K562 (cell line): ENCODE measurements at regions not wholly inside any gene's neighbourhood (a gene's known extent, or its start where the extent isn't known, plus 50 kb on each side); places are given as distances from the start of the nearest gene placed in this dataset.

ENCODE experiments used
- ATAC-seq: fragments of 200-7000 bp; cut with Tn5 transposase; 3 replicates; pipeline ENCODE4 v1.9.1; 2020; ENCODE audit warnings: moderate library complexity
- BruUV-seq: library from RNA; stranded (reverse); fragments of 400-500 nt; replicated peaks from 2 replicates; lab custom pipeline; 2021; lab: Mats Ljungman, UMichigan
- CTCF ChIA-PET: fragments of 300-600 bp; formaldehyde crosslinking; extraction: SDS; loops from one replicate; lab custom pipeline; 2021; ENCODE audit warnings: low intra/inter-chr PET ratio; lab: Yijun Ruan, JAX
- POLR2A ChIA-PET: fragments of 300-600, 350-650 bp; sonication (Branson Sonifier 250); formaldehyde crosslinking; extraction: SDS; loops from one replicate; lab custom pipeline; 2021; ENCODE audit warnings: antibody characterized with exemption, inconsistent platforms; lab: Yijun Ruan, JAX
- DNase-seq, 4 experiments: peaks; one replicate each; pipeline versions ENCODE4 v3.0.0 to v3.0.0-alpha.2; 2011 to 2018; ENCODE audit warnings: low spot score in 3 of 4, mixed read lengths in 3 of 4; ENCODE audit errors: extremely low read depth in 1 of 4
- FAIRE-seq: peaks from 2 replicates; lab custom pipeline; 2011; peaks lifted over from hg19 to GRCh38; lab: Jason Lieb, UNC
- H2AFZ ChIP-seq: 2 replicates; pipeline ENCODE4 v1.6.0; 2011; ENCODE audit warnings: low read depth, low read length, control low read depth, inconsistent platforms
- H3K27ac ChIP-seq: fragments of 200-600 bp; 3 replicates; pipeline ENCODE4 v1.8.0; 2011; ENCODE audit warnings: low read depth, mild to moderate bottlenecking, control low read depth, inconsistent platforms, low read length, moderate library complexity, mixed read lengths; ENCODE audit errors: extremely low read depth
- H3K27me3 ChIP-seq, 2 experiments: fragments of 300-600 bp in 1 of 2; 2 replicates in 1 of 2; 3 replicates in 1 of 2; pipeline versions ENCODE4 v1.6.0 to v1.8.0; 2011; ENCODE audit warnings: inconsistent platforms in 2 of 2, low read length in 2 of 2, mild to moderate bottlenecking in 1 of 2, mixed read lengths in 1 of 2, moderate library complexity in 1 of 2; ENCODE audit not compliant: control insufficient read depth in 2 of 2, insufficient read depth in 2 of 2
- H3K36me3 ChIP-seq: fragments of 300-600 bp; 3 replicates; pipeline ENCODE4 v1.8.0; 2011; ENCODE audit warnings: mild to moderate bottlenecking, low read length, inconsistent platforms; ENCODE audit not compliant: control insufficient read depth, insufficient read depth
- H3K4me1 ChIP-seq, 2 experiments: fragments of 200-600 bp in 1 of 2; replicated peaks in 1 of 2; 2 replicates in 1 of 2; 3 replicates in 1 of 2; pipeline versions ENCODE4 v1.5.1 to v1.8.0; 2011; ENCODE audit warnings: inconsistent platforms in 2 of 2, low read length in 2 of 2, mild to moderate bottlenecking in 1 of 2, mixed read lengths in 1 of 2, moderate library complexity in 1 of 2; ENCODE audit not compliant: control insufficient read depth in 2 of 2, insufficient read depth in 2 of 2
- H3K4me2 ChIP-seq: 2 replicates; pipeline ENCODE4 v1.6.1; 2011; ENCODE audit warnings: low read length, control low read depth, inconsistent platforms, mixed read lengths; ENCODE audit not compliant: insufficient read depth
- H3K4me3 ChIP-seq: fragments of 200-600 bp; sonication (generic), shearing (Covaris generic); 2 replicates; pipeline ENCODE4 v1.5.1; 2016; ENCODE audit warnings: control low read depth, inconsistent platforms
- H3K79me2 ChIP-seq: fragments of 200-600 bp; 3 replicates; pipeline ENCODE4 v1.8.0; 2011; ENCODE audit warnings: low read length, inconsistent platforms; ENCODE audit not compliant: control insufficient read depth, insufficient read depth
- H3K9ac ChIP-seq, 2 experiments: 2 replicates each; pipeline versions ENCODE4 v1.6.0 to v1.6.1; 2011; ENCODE audit warnings: low read depth in 2 of 2, low read length in 2 of 2, control low read depth in 1 of 2, inconsistent platforms in 1 of 2, mild to moderate bottlenecking in 1 of 2, mixed read lengths in 1 of 2; ENCODE audit not compliant: insufficient read depth in 1 of 2
- H3K9me1 ChIP-seq: one replicate; pipeline ENCODE4 v1.6.0; 2011; ENCODE audit warnings: inconsistent platforms, mild to moderate bottlenecking, low read length, moderate library complexity; ENCODE audit not compliant: control insufficient read depth, insufficient read depth
- H3K9me3 ChIP-seq: replicated peaks from 2 replicates; pipeline ENCODE4 v1.5.1; 2011; ENCODE audit warnings: low read depth, low read length, inconsistent platforms; ENCODE audit not compliant: control insufficient read depth, insufficient read depth
- H4K20me1 ChIP-seq: replicated peaks from 2 replicates; pipeline ENCODE4 v1.6.1; 2011; ENCODE audit warnings: low read length, inconsistent platforms, mixed read lengths; ENCODE audit not compliant: control insufficient read depth, insufficient read depth
- GTF2F1 ChIP-seq: IDR thresholded peaks from 2 replicates; pipeline ENCODE4 v1.6.1; 2011; ENCODE audit warnings: low read depth, low read length, improper control_type of control experiment
- HLTF ChIP-seq: fragments of 450-650 bp; IDR thresholded peaks from 2 replicates; pipeline ENCODE4 v1.6.1; 2016
- POLR2B ChIP-seq: fragments of 450-650 bp; IDR thresholded peaks from 2 replicates; pipeline ENCODE4 v1.6.1; 2018; ENCODE audit warnings: low read depth; ENCODE audit not compliant: partially characterized antibody
- RBM39 ChIP-seq: fragments of 200-400 bp; formaldehyde crosslinking; optimal IDR thresholded peaks from 2 replicates; pipeline ENCODE3; 2018; ENCODE audit warnings: low read depth, low read length
- SOX6 ChIP-seq: fragments of 450-650 bp; IDR thresholded peaks from 2 replicates; pipeline ENCODE4 v1.6.1; 2014; ENCODE audit warnings: mild to moderate bottlenecking
- XRCC4 ChIP-seq: IDR thresholded peaks from one replicate; pipeline ENCODE4 v1.6.1; 2011; ENCODE audit not compliant: insufficient read depth, insufficient read length; ENCODE audit errors: extremely low read depth
- ZNF212 ChIP-seq: fragments of 450-650 bp; formaldehyde crosslinking; IDR thresholded peaks from 2 replicates; pipeline ENCODE4 v1.4.0; 2020; ENCODE audit warnings: mild to moderate bottlenecking
- ZNF217 ChIP-seq: sonication (generic); formaldehyde crosslinking; IDR thresholded peaks from 2 replicates; pipeline ENCODE4 v1.8.0; 2022; ENCODE audit warnings: mild to moderate bottlenecking, missing genetic modification reagents
- ZNF696 ChIP-seq: fragments of 250-450 bp; sonication (Bioruptor Pico); conservative IDR thresholded peaks from 2 replicates; pipeline ENCODE4 v1.4.0; 2020; ENCODE audit warnings: mild to moderate bottlenecking, moderate library complexity
- ZSCAN32 ChIP-seq: fragments of 450-650 bp; formaldehyde crosslinking; IDR thresholded peaks from 2 replicates; pipeline ENCODE4 v1.4.0; 2020; ENCODE audit warnings: mild to moderate bottlenecking, moderate library complexity
- WGBS: fragments of 100-300 bp; shearing (Covaris generic); methylation state at CpG from one replicate; pipeline ENCODE4 v1.1.6; 2016; ENCODE audit warnings: low coverage, mixed read lengths; ENCODE audit not compliant: insufficient coverage; ENCODE audit errors: missing lambda C conversion rate; 5-methylcytosine and 5-hydroxymethylcytosine counted together
- in situ Hi-C: fragments of 300-500 bp; cut with MboI; formaldehyde crosslinking; loops from 4 replicates; pipeline ENCODE4 v1.15.0; 2018; ENCODE audit warnings: inconsistent platforms, mixed read lengths
- intact Hi-C: fragments of 100-400 bp; cut with micrococcal nuclease; formaldehyde crosslinking; loops from 2 replicates; pipeline ENCODE4 v1.14.2; 2022
- TF ChIP-seq, protein P1 (sequence below), 2 experiments: IDR thresholded peaks; 2 replicates each; pipeline ENCODE4 v1.6.1; 2011; ENCODE audit warnings: borderline replicate concordance in 1 of 2, control low read depth in 1 of 2, low read depth in 1 of 2, low read length in 1 of 2, mild to moderate bottlenecking in 1 of 2, mixed read lengths in 1 of 2, moderate library complexity in 1 of 2; ENCODE audit not compliant: insufficient read depth in 1 of 2, insufficient read length in 1 of 2, poor library complexity in 1 of 2, severe bottlenecking in 1 of 2; ENCODE audit errors: extremely low read depth in 1 of 2
- TF ChIP-seq, protein P2 (sequence below): fragments of 450-650 bp; IDR thresholded peaks from 2 replicates; pipeline ENCODE4 v1.6.1; 2016
- TF ChIP-seq, protein P3 (sequence below): fragments of 450-650 bp; IDR thresholded peaks from 2 replicates; pipeline ENCODE4 v1.7.1; 2018; ENCODE audit warnings: mild to moderate bottlenecking, low read depth; ENCODE audit not compliant: partially characterized antibody

DNA sequence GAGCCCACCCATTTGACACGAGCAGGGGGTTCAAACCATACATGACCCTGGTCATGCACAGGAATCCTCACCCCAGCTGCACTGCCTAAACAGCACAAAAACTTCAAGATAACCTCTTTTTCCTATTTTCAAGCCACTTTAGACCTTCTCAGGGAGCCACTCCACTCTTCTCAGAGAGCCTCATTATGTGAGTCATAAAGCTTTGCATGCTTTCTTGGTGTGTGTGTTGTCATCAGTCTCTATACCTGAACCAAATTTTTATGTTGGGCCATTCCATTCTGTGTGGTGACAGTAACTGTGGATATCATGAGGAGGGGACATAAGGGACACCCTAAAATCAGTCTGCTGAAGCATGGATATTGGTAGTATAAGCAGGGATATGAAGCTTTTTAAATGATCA lies 769.5 kb upstream of the API5 start:
- intact Hi-C loops (no loop called here), in situ Hi-C loops (no loop called here)
- no peak for FAIRE-seq
- DNase-seq: no peak
- H3K4me2 ChIP-seq: no peak overlapping the region
- no peaks in the 10 kb centered on the region for H4K20me1 ChIP-seq
- no peak overlapping the region for H3K4me3 ChIP-seq
- H3K79me2 ChIP-seq: no peaks in the 10 kb centered on the region
- no peak overlapping the region for H2AFZ ChIP-seq
- 0% methylated on average over 1 of the region's 1 CpG for WGBS
- H3K9me1 ChIP-seq: no peaks in the 10 kb centered on the region
- no TSS peak for BruUV-seq
- TF ChIP-seq, protein P1, sequence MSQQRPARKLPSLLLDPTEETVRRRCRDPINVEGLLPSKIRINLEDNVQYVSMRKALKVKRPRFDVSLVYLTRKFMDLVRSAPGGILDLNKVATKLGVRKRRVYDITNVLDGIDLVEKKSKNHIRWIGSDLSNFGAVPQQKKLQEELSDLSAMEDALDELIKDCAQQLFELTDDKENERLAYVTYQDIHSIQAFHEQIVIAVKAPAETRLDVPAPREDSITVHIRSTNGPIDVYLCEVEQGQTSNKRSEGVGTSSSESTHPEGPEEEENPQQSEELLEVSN (IDR thresholded peaks at IDR 0.05; ENCODE audit: borderline replicate concordance in 1 of 2, extremely low read depth in 1 of 2, insufficient read depth in 1 of 2, insufficient read length in 1 of 2, low read depth in 1 of 2, low read length in 1 of 2, poor library complexity in 1 of 2, severe bottlenecking in 1 of 2): no peak
- no peak for TF ChIP-seq ZSCAN32 (CRISPR knock-in tag)
- TF ChIP-seq POLR2B: no peak
- no peak for TF ChIP-seq HLTF
- no peak for TF ChIP-seq RBM39
- TF ChIP-seq XRCC4: no peak
- TF ChIP-seq, protein P2, sequence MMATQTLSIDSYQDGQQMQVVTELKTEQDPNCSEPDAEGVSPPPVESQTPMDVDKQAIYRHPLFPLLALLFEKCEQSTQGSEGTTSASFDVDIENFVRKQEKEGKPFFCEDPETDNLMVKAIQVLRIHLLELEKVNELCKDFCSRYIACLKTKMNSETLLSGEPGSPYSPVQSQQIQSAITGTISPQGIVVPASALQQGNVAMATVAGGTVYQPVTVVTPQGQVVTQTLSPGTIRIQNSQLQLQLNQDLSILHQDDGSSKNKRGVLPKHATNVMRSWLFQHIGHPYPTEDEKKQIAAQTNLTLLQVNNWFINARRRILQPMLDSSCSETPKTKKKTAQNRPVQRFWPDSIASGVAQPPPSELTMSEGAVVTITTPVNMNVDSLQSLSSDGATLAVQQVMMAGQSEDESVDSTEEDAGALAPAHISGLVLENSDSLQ: no peak
- no peak for TF ChIP-seq ZNF217
- TF ChIP-seq ZNF212 (CRISPR knock-in tag): no peak
- TF ChIP-seq, protein P3, sequence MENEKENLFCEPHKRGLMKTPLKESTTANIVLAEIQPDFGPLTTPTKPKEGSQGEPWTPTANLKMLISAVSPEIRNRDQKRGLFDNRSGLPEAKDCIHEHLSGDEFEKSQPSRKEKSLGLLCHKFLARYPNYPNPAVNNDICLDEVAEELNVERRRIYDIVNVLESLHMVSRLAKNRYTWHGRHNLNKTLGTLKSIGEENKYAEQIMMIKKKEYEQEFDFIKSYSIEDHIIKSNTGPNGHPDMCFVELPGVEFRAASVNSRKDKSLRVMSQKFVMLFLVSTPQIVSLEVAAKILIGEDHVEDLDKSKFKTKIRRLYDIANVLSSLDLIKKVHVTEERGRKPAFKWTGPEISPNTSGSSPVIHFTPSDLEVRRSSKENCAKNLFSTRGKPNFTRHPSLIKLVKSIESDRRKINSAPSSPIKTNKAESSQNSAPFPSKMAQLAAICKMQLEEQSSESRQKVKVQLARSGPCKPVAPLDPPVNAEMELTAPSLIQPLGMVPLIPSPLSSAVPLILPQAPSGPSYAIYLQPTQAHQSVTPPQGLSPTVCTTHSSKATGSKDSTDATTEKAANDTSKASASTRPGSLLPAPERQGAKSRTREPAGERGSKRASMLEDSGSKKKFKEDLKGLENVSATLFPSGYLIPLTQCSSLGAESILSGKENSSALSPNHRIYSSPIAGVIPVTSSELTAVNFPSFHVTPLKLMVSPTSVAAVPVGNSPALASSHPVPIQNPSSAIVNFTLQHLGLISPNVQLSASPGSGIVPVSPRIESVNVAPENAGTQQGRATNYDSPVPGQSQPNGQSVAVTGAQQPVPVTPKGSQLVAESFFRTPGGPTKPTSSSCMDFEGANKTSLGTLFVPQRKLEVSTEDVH: no peak
- TF ChIP-seq SOX6: no peak
- no peak for TF ChIP-seq ZNF696 (CRISPR knock-in tag)
- no peak for TF ChIP-seq GTF2F1
- ChIA-PET CTCF (no interaction called here), POLR2A (no interaction called here)
- H3K4me1 ChIP-seq: no peaks in the 10 kb centered on the region
- no peak overlapping the region for H3K27ac ChIP-seq
- no peak for ATAC-seq
- no peaks in the 10 kb centered on the region for H3K36me3 ChIP-seq
- no peaks in the 10 kb centered on the region for H3K27me3 ChIP-seq
- no peaks in the 10 kb centered on the region for H3K9me3 ChIP-seq
- no peak overlapping the region for H3K9ac ChIP-seq
